K562 (cell line): ENCODE measurements at regions not wholly inside any gene's neighbourhood (a gene's known extent, or its start where the extent isn't known, plus 50 kb on each side); places are given as distances from the start of the nearest gene placed in this dataset.

Experiments
- ATAC-seq: fragments of 200-7000 bp; cut with Tn5 transposase; 3 replicates; pipeline ENCODE4 v1.9.1; 2020; ENCODE audit warnings: moderate library complexity
- BruUV-seq: library from RNA; stranded (reverse); fragments of 400-500 nt; replicated peaks from 2 replicates; lab custom pipeline; 2021; lab: Mats Ljungman, UMichigan
- CTCF ChIA-PET: fragments of 300-600 bp; formaldehyde crosslinking; extraction: SDS; loops from one replicate; lab custom pipeline; 2021; ENCODE audit warnings: low intra/inter-chr PET ratio; lab: Yijun Ruan, JAX
- POLR2A ChIA-PET: fragments of 300-600, 350-650 bp; sonication (Branson Sonifier 250); formaldehyde crosslinking; extraction: SDS; loops from one replicate; lab custom pipeline; 2021; ENCODE audit warnings: antibody characterized with exemption, inconsistent platforms; lab: Yijun Ruan, JAX
- DNase-seq, 4 experiments: peaks; one replicate each; pipeline versions ENCODE4 v3.0.0 to v3.0.0-alpha.2; 2011 to 2018; ENCODE audit warnings: low spot score in 3 of 4, mixed read lengths in 3 of 4; ENCODE audit errors: extremely low read depth in 1 of 4
- FAIRE-seq: peaks from 2 replicates; lab custom pipeline; 2011; peaks lifted over from hg19 to GRCh38; lab: Jason Lieb, UNC
- H2AFZ ChIP-seq: 2 replicates; pipeline ENCODE4 v1.6.0; 2011; ENCODE audit warnings: low read depth, low read length, control low read depth, inconsistent platforms
- H3K27ac ChIP-seq: fragments of 200-600 bp; 3 replicates; pipeline ENCODE4 v1.8.0; 2011; ENCODE audit warnings: low read depth, mild to moderate bottlenecking, control low read depth, inconsistent platforms, low read length, moderate library complexity, mixed read lengths; ENCODE audit errors: extremely low read depth
- H3K27me3 ChIP-seq, 2 experiments: fragments of 300-600 bp in 1 of 2; 2 replicates in 1 of 2; 3 replicates in 1 of 2; pipeline versions ENCODE4 v1.6.0 to v1.8.0; 2011; ENCODE audit warnings: inconsistent platforms in 2 of 2, low read length in 2 of 2, mild to moderate bottlenecking in 1 of 2, mixed read lengths in 1 of 2, moderate library complexity in 1 of 2; ENCODE audit not compliant: control insufficient read depth in 2 of 2, insufficient read depth in 2 of 2
- H3K36me3 ChIP-seq: fragments of 300-600 bp; 3 replicates; pipeline ENCODE4 v1.8.0; 2011; ENCODE audit warnings: mild to moderate bottlenecking, low read length, inconsistent platforms; ENCODE audit not compliant: control insufficient read depth, insufficient read depth
- H3K4me1 ChIP-seq, 2 experiments: fragments of 200-600 bp in 1 of 2; replicated peaks in 1 of 2; 2 replicates in 1 of 2; 3 replicates in 1 of 2; pipeline versions ENCODE4 v1.5.1 to v1.8.0; 2011; ENCODE audit warnings: inconsistent platforms in 2 of 2, low read length in 2 of 2, mild to moderate bottlenecking in 1 of 2, mixed read lengths in 1 of 2, moderate library complexity in 1 of 2; ENCODE audit not compliant: control insufficient read depth in 2 of 2, insufficient read depth in 2 of 2
- H3K4me2 ChIP-seq: 2 replicates; pipeline ENCODE4 v1.6.1; 2011; ENCODE audit warnings: low read length, control low read depth, inconsistent platforms, mixed read lengths; ENCODE audit not compliant: insufficient read depth
- H3K4me3 ChIP-seq: fragments of 200-600 bp; sonication (generic), shearing (Covaris generic); 2 replicates; pipeline ENCODE4 v1.5.1; 2016; ENCODE audit warnings: control low read depth, inconsistent platforms
- H3K79me2 ChIP-seq: fragments of 200-600 bp; 3 replicates; pipeline ENCODE4 v1.8.0; 2011; ENCODE audit warnings: low read length, inconsistent platforms; ENCODE audit not compliant: control insufficient read depth, insufficient read depth
- H3K9ac ChIP-seq, 2 experiments: 2 replicates each; pipeline versions ENCODE4 v1.6.0 to v1.6.1; 2011; ENCODE audit warnings: low read depth in 2 of 2, low read length in 2 of 2, control low read depth in 1 of 2, inconsistent platforms in 1 of 2, mild to moderate bottlenecking in 1 of 2, mixed read lengths in 1 of 2; ENCODE audit not compliant: insufficient read depth in 1 of 2
- H3K9me1 ChIP-seq: one replicate; pipeline ENCODE4 v1.6.0; 2011; ENCODE audit warnings: inconsistent platforms, mild to moderate bottlenecking, low read length, moderate library complexity; ENCODE audit not compliant: control insufficient read depth, insufficient read depth
- H3K9me3 ChIP-seq: replicated peaks from 2 replicates; pipeline ENCODE4 v1.5.1; 2011; ENCODE audit warnings: low read depth, low read length, inconsistent platforms; ENCODE audit not compliant: control insufficient read depth, insufficient read depth
- H4K20me1 ChIP-seq: replicated peaks from 2 replicates; pipeline ENCODE4 v1.6.1; 2011; ENCODE audit warnings: low read length, inconsistent platforms, mixed read lengths; ENCODE audit not compliant: control insufficient read depth, insufficient read depth
- ARID1B ChIP-seq: fragments of 450-650 bp; IDR thresholded peaks from 2 replicates; pipeline ENCODE4 v1.6.1; 2016; ENCODE audit warnings: antibody characterized with exemption, mild to moderate bottlenecking, inconsistent platforms
- BRCA1 ChIP-seq, 2 experiments: fragments of 450-650 bp in 1 of 2; sonication (generic) in 1 of 2; formaldehyde crosslinking in 1 of 2; IDR thresholded peaks; 2 replicates each; pipeline versions ENCODE4 v1.5.0 to v1.6.1; 2017 to 2020; ENCODE audit warnings: mild to moderate bottlenecking in 1 of 2, missing genetic modification reagents in 1 of 2
- DPF2 ChIP-seq: fragments of 450-650 bp; IDR thresholded peaks from 2 replicates; pipeline ENCODE4 v1.6.1; 2016
- HLTF ChIP-seq: fragments of 450-650 bp; IDR thresholded peaks from 2 replicates; pipeline ENCODE4 v1.6.1; 2016
- HMGN3 ChIP-seq: IDR thresholded peaks from 2 replicates; pipeline ENCODE4 v1.6.1; 2011; ENCODE audit warnings: borderline replicate concordance, low read depth, mild to moderate bottlenecking, mixed read lengths, low read length; ENCODE audit not compliant: insufficient read length; ENCODE audit errors: extremely low read depth
- KDM1A ChIP-seq, 2 experiments: fragments of 450-650 bp; IDR thresholded peaks; 2 replicates each; pipeline ENCODE4 v1.6.1; 2016; ENCODE audit warnings: mild to moderate bottlenecking in 2 of 2
- SLC30A9 ChIP-seq: fragments of 250-450 bp; sonication (Bioruptor Pico); IDR thresholded peaks from 2 replicates; pipeline ENCODE4 v1.8.0; 2022; ENCODE audit warnings: mild to moderate bottlenecking, moderate library complexity
- SRSF9 ChIP-seq: fragments of 200-400 bp; formaldehyde crosslinking; IDR thresholded peaks from 2 replicates; pipeline ENCODE4 v1.6.1; 2017; ENCODE audit warnings: low read depth, low read length, borderline replicate concordance
- XRCC3 ChIP-seq: fragments of 450-650 bp; IDR thresholded peaks from 2 replicates; pipeline ENCODE4 v1.6.1; 2017; ENCODE audit warnings: mild to moderate bottlenecking, moderate library complexity
- ZNF239 ChIP-seq: fragments of 250-450 bp; sonication (Bioruptor Pico); IDR thresholded peaks from 2 replicates; pipeline ENCODE4 v1.4.0; 2020; ENCODE audit warnings: mild to moderate bottlenecking
- ZNF436 ChIP-seq: fragments of 250-450, 450-650 bp; sonication (Bioruptor Pico); formaldehyde crosslinking; IDR thresholded peaks from 2 replicates; pipeline ENCODE4 v1.7.0; 2020; ENCODE audit warnings: mild to moderate bottlenecking
- WGBS: fragments of 100-300 bp; shearing (Covaris generic); methylation state at CpG from one replicate; pipeline ENCODE4 v1.1.6; 2016; ENCODE audit warnings: low coverage, mixed read lengths; ENCODE audit not compliant: insufficient coverage; ENCODE audit errors: missing lambda C conversion rate; 5-methylcytosine and 5-hydroxymethylcytosine counted together
- in situ Hi-C: fragments of 300-500 bp; cut with MboI; formaldehyde crosslinking; loops from 4 replicates; pipeline ENCODE4 v1.15.0; 2018; ENCODE audit warnings: inconsistent platforms, mixed read lengths
- intact Hi-C: fragments of 100-400 bp; cut with micrococcal nuclease; formaldehyde crosslinking; loops from 2 replicates; pipeline ENCODE4 v1.14.2; 2022
- TF ChIP-seq, protein P1 (sequence below): fragments of 450-650 bp; IDR thresholded peaks from 2 replicates; pipeline ENCODE4 v1.6.1; 2017; ENCODE audit warnings: antibody characterized with exemption, mild to moderate bottlenecking
- TF ChIP-seq, protein P2 (sequence below), 2 experiments: fragments of 150-350 bp in 1 of 2; IDR thresholded peaks; 2 replicates each; pipeline ENCODE4 v1.6.1; 2012 to 2016; ENCODE audit warnings: low read depth in 2 of 2, low read length in 2 of 2, mild to moderate bottlenecking in 1 of 2, moderate library complexity in 1 of 2
- TF ChIP-seq, protein P3 (sequence below), 3 experiments: IDR thresholded peaks in 2 of 3; conservative IDR thresholded peaks in 1 of 3; 2 replicates each; pipeline ENCODE4 v1.5.1; 2011 to 2012; ENCODE audit warnings: low read length in 3 of 3, mild to moderate bottlenecking in 3 of 3, control low read depth in 2 of 3, improper control_type of control experiment in 1 of 3, inconsistent platforms in 1 of 3, low read depth in 1 of 3, mixed read lengths in 1 of 3, moderate library complexity in 1 of 3; ENCODE audit not compliant: insufficient read depth in 2 of 3

DNA sequence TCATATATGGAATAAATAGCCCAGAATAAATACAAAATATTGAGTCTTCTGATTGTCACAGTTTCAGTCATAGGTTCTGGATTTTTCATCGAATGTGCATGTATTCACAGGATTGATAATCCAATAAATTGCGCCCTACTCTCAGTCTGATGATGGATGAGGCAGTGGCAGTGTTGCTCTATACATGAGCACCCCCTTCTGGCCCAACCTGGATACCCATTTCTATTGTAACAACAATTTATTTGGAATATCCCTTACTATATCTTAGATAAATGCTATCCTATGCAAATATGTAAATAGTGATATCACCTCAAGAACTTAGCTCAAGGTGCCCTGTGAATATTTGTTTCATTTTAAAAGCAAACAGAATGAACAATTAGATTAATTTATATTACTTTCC, 733.7 kb upstream of the PABPC4L start:
- WGBS: 4% methylated on average over 2 of the region's 2 CpGs
- H3K36me3 ChIP-seq: no peaks in the 10 kb centered on the region
- H3K9me3 ChIP-seq: no peaks in the 10 kb centered on the region; the same call in 1 of the 2 replicates
- FAIRE-seq (no peak), DNase-seq (peak; percentile 7 to 11 (median 10)), ATAC-seq (no peak)
- H3K9me1 ChIP-seq: no peaks in the 10 kb centered on the region
- H3K4me3 ChIP-seq: no peak overlapping the region
- H3K79me2 ChIP-seq: no peaks in the 10 kb centered on the region
- in situ Hi-C loops: no loop called here
- ChIA-PET CTCF (no interaction called here), POLR2A (no interaction called here)
- no peaks in the 10 kb centered on the region for H3K27me3 ChIP-seq
- H4K20me1 ChIP-seq: no peaks in the 10 kb centered on the region
- H3K4me1 ChIP-seq: no peaks in the 10 kb centered on the region
- intact Hi-C loops: no loop called here
- no peak overlapping the region for H3K27ac ChIP-seq
- no TSS peak for BruUV-seq
- H3K4me2 ChIP-seq: no peak overlapping the region
- H3K9ac ChIP-seq: no peak overlapping the region
- no peak overlapping the region for H2AFZ ChIP-seq
- TF ChIP-seq HMGN3 (no peak), ARID1B (no peak), ZNF239 (CRISPR knock-in tag) (no peak), SRSF9 (no peak), BRCA1 (IDR thresholded peaks at IDR 0.05) (no peak), BRCA1 (CRISPR knock-in tag; IDR thresholded peaks at IDR 0.05) (no peak), XRCC3 (no peak), HLTF (no peak), KDM1A (IDR thresholded peaks at IDR 0.05) (no peak), SLC30A9 (no peak), DPF2 (no peak), ZNF436 (no peak)
- TF ChIP-seq, protein P1, sequence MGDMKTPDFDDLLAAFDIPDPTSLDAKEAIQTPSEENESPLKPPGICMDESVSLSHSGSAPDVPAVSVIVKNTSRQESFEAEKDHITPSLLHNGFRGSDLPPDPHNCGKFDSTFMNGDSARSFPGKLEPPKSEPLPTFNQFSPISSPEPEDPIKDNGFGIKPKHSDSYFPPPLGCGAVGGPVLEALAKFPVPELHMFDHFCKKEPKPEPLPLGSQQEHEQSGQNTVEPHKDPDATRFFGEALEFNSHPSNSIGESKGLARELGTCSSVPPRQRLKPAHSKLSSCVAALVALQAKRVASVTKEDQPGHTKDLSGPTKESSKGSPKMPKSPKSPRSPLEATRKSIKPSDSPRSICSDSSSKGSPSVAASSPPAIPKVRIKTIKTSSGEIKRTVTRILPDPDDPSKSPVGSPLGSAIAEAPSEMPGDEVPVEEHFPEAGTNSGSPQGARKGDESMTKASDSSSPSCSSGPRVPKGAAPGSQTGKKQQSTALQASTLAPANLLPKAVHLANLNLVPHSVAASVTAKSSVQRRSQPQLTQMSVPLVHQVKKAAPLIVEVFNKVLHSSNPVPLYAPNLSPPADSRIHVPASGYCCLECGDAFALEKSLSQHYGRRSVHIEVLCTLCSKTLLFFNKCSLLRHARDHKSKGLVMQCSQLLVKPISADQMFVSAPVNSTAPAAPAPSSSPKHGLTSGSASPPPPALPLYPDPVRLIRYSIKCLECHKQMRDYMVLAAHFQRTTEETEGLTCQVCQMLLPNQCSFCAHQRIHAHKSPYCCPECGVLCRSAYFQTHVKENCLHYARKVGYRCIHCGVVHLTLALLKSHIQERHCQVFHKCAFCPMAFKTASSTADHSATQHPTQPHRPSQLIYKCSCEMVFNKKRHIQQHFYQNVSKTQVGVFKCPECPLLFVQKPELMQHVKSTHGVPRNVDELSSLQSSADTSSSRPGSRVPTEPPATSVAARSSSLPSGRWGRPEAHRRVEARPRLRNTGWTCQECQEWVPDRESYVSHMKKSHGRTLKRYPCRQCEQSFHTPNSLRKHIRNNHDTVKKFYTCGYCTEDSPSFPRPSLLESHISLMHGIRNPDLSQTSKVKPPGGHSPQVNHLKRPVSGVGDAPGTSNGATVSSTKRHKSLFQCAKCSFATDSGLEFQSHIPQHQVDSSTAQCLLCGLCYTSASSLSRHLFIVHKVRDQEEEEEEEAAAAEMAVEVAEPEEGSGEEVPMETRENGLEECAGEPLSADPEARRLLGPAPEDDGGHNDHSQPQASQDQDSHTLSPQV: no peak
- TF ChIP-seq, protein P2, sequence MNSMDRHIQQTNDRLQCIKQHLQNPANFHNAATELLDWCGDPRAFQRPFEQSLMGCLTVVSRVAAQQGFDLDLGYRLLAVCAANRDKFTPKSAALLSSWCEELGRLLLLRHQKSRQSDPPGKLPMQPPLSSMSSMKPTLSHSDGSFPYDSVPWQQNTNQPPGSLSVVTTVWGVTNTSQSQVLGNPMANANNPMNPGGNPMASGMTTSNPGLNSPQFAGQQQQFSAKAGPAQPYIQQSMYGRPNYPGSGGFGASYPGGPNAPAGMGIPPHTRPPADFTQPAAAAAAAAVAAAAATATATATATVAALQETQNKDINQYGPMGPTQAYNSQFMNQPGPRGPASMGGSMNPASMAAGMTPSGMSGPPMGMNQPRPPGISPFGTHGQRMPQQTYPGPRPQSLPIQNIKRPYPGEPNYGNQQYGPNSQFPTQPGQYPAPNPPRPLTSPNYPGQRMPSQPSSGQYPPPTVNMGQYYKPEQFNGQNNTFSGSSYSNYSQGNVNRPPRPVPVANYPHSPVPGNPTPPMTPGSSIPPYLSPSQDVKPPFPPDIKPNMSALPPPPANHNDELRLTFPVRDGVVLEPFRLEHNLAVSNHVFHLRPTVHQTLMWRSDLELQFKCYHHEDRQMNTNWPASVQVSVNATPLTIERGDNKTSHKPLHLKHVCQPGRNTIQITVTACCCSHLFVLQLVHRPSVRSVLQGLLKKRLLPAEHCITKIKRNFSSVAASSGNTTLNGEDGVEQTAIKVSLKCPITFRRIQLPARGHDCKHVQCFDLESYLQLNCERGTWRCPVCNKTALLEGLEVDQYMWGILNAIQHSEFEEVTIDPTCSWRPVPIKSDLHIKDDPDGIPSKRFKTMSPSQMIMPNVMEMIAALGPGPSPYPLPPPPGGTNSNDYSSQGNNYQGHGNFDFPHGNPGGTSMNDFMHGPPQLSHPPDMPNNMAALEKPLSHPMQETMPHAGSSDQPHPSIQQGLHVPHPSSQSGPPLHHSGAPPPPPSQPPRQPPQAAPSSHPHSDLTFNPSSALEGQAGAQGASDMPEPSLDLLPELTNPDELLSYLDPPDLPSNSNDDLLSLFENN (IDR thresholded peaks at IDR 0.05; ENCODE audit: low read depth in 2 of 2, low read length in 2 of 2): no peak
- TF ChIP-seq, protein P3, sequence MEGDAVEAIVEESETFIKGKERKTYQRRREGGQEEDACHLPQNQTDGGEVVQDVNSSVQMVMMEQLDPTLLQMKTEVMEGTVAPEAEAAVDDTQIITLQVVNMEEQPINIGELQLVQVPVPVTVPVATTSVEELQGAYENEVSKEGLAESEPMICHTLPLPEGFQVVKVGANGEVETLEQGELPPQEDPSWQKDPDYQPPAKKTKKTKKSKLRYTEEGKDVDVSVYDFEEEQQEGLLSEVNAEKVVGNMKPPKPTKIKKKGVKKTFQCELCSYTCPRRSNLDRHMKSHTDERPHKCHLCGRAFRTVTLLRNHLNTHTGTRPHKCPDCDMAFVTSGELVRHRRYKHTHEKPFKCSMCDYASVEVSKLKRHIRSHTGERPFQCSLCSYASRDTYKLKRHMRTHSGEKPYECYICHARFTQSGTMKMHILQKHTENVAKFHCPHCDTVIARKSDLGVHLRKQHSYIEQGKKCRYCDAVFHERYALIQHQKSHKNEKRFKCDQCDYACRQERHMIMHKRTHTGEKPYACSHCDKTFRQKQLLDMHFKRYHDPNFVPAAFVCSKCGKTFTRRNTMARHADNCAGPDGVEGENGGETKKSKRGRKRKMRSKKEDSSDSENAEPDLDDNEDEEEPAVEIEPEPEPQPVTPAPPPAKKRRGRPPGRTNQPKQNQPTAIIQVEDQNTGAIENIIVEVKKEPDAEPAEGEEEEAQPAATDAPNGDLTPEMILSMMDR (IDR thresholded peaks at IDR 0.05 in 2 of 3, conservative IDR thresholded peaks at IDR 0.05 in 1 of 3; ENCODE audit: insufficient read depth in 2 of 3, low read depth in 1 of 3, low read length in 3 of 3): peak in 2 of 3 experiments; percentile 33 to 42; a peak in 2 of 6 replicates
